NCI-H345 (cell line): ENCODE measurements at regions not wholly inside any gene's neighbourhood (a gene's known extent, or its start where the extent isn't known, plus 50 kb on each side); places are given as distances from the start of the nearest gene placed in this dataset.

Source experiments
- DNase-seq: peaks from one replicate; lab custom pipeline; 2025; lab: John Stamatoyannopoulos, UW

GRCh38 chr18:31213641-31214040 is 51.0 kb upstream of the DSC1 start:
- no peak for DNase-seq

DNA sequence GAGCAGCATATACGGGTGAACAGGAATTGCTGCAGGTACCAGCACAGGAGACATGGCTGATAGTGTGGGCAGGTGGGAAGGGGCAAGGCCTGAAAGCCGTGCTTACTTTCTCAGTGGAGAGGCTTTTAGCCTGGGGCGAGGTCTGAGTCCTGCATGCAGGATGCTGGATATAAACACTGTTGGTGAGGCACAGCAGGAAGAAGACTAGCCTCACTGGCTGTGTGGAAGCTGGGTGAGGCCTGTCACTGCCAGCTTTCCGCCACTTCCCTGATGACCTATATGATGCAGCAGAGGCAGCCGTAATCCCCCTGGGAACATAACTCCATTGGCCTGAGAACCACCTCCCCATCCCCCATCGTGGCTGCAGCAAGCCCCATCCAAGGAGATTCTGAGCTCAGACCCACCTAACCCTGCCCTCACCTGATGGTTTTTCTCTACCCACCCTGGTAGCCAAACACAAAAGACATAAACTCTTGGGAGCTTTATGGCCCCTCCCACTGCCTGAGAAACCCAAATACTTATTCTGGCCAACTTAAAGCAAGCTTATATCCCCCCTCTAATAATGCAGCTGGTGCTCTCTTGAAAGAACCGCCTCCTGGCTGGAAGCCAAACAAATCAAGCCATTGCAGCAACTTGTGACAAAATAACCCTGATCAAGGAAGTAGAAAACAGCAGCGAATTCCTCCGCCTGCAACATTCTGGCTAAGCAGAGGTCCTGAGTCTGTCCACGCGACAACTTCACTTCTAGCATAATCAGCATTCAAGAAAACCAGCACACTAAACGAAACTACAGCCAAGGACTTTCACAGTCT is 54.6 kb upstream of the DSC1 start:
- DNase-seq, result peak; percentile 42

- no peak for DNase-seq
Measured at GRCh38 chr18:31218671-31219383, 56.2 kb upstream of the DSC1 start.

DNA sequence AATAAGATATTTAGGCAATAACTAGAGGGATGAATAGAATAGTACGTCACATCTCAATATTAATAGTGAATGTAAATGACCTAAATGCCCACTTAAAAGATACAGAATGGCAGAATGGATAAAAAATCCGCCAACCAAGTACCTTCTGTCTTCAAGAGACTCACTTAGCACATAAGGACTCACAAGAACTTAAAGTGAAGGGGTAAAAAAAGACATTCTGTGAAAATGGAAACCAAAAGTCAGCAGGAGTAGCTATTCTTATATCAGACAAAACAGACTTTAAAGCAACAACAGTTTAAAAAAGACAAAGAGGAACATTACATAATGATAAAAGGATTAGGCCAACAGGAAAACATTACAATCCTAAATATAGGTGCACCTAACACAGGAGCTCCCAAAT is 56.7 kb upstream of the DSC1 start:
- DNase-seq, result no peak

DNA sequence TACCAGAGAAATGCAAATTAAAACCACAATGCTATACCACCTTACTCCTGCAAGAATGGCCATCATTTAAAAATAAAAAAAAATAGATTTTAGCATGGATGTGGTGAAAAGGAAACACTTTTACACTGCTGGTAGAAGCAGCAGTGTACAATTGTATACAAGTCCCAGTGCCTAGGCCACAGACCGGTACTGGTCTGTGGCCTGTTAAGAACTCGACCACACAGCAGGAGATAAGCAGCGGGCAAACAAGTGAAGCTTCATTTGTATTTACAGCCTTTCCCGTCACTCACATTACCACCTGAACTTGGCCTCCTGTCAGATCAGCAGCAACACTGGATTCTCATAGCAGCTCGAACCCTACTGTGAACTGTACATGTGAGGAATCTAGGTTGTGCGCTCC is 60.7 kb upstream of the DSC1 start:
- DNase-seq, result no peak

DNA sequence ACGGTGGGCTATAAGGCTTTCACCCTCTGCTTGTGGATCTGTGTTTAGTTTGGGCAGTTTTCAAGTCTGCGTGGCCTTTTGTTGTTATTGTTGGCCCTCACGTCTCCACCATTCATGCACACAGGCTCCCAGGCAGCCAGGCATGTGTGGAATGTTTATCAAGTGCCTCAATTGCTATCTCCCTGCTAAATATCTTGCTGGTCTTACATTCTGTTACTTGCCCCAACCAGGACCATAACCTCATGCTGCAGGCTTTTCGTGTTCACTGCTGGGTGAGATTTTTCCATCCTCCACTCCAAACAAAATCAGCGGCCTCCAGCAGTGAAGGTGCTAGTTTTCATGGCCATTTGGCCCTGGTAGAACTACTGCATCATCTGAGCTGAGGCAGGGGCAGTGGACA is 63.0 kb upstream of the DSC1 start:
- DNase-seq, result no peak

DNA sequence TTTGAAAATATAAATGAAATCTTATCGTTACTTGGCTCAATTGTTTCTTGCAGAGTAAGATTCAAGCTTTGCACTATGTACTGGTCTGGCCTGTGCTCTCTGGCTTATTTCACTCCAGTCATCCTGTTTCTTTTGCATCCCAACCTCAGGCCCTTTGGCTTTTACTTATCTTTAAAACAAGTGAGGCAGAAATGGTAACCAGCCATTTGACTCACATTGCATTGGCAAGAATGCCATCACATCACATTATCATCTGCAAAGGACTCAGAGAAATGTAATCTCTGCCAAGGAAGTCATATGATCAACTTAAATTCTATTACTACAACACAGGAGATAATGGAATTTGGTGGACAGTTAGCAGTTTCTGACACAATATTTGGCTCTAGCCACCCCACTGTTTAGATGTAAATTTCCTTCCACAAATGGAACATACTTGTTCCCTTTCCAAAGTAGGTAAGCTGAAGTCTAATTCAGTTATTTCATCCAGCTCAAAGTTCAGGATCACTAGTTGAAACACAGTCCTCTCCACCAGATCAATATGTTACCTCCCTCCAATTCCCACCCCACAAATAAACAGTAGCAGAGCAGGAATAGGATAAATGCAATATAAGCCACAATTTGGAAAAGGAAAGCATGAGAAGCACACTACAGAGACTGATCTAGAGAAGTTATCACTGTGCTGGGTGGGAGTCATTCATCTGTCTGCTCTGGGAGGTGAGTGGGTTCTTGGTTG is 65.0 kb upstream of the DSC1 start:
- DNase-seq, result no peak

GRCh38 chr18:31229829-31230228 is 67.2 kb upstream of the DSC1 start:
- DNase-seq, result no peak

GRCh38 chr18:31230495-31230894 is 67.8 kb upstream of the DSC1 start:
- no peak for DNase-seq

DNA sequence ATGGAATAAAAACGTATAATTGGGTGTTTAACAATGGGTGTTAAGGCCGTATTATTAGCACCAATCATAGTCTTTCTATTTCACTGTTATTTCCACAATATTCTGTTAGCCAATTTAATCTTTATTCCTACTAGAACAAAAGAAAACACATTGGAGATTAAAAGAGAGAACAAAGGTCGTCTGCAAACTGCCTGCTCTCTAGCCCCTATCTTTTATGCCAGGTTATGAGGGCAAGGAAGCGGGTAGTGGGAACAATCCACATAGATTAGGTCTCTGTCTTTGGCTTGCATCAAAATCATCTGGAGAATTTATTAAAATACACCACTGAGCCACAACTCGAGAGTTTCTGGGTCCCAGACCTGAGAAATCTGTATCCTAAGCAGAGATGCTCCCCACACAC is 69.4 kb upstream of the DSC1 start:
- no peak for DNase-seq

- DNase-seq, result no peak
Measured at GRCh38 chr18:31232775-31233424, 70.2 kb upstream of the DSC1 start.

DNA sequence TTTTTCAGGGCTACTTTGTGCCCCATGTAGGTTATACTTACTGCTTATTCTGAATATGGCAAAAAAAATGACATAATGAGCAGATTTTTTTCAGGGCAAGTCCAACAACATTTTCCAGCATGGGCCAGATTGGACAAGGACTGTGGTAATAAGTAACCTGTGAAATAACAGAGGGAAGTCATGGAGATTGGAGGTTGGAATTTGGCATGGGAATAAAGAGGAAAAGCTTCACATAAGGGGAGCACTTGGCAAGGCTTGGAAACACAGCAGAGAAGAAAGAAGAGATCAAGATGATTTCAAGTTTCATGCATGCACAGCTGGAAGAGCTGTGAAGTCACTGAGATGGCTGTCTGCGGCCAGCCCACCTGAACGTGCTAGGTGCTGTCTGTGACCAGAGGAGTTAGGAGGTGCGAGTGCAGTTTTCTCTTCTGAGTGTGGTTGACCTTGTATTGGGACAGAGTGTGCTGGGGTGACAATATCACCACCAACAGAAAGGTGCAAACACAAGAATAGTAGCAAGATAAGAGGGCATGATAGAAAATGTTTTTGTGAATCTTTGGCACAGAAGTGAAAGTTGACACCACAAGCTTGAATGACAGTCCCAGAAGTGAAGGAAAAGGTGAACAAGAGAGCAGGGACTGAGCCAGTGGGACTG is 71.1 kb upstream of the DSC1 start:
- DNase-seq, result no peak

DNA sequence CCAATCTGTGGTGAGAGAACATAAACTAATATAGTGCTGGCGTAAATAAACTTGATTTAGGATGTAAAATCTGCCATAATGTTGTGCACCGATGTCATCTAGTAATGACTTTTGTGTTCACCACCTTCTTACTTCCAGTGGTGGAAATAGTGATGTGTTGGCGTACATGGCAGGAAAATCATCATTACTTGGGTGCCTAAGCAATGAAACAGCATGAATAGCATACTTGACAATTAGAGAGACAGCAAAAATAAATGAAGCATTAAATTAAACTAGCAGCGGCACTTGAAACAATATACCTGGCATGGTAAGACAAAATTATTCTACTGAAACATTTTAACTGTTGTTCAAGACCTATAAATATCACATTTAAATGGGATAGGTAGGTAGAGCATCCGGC is 73.2 kb upstream of the DSC1 start:
- DNase-seq, result no peak

GRCh38 chr18:31237142-31237541 is 74.5 kb upstream of the DSC1 start:
- DNase-seq, result no peak

GRCh38 chr18:31241425-31241824 is 76.5 kb upstream of the DSG1 start:
- no peak for DNase-seq

GRCh38 chr18:31241900-31242409 is 76.0 kb upstream of the DSG1 start:
- DNase-seq, result peak; percentile 8

- DNase-seq, result no peak
Measured at GRCh38 chr18:31243740-31244512, 74.0 kb upstream of the DSG1 start.

DNA sequence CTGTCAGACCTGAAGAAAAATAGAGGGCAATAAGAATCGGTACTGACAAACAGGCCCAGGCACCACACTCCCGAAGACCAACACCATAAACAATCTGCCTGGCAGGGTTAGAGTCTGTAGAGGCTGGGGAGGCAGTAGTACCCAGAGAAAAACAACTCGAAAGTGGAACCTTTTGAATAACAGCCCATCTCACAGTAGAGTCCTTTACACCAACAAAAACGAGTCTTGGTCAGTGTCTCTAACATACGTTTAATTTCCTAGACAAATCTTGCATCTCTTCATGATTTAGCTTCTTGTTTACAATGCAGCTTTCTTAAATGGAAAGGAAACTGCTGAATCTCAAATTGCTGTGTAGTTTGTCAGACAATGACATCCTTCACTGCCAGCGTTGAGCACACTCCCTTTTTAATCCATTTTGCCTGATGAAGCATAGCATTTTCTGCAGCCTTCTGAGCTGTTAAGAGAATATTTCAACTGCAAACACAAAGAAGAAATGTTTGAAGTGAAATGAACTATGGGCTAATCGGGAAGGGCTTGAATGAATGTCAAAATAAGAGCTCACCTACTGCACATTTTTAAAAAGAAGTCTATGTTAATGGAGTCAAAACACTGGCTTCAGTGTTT is 73.1 kb upstream of the DSG1 start:
- DNase-seq, result no peak

DNA sequence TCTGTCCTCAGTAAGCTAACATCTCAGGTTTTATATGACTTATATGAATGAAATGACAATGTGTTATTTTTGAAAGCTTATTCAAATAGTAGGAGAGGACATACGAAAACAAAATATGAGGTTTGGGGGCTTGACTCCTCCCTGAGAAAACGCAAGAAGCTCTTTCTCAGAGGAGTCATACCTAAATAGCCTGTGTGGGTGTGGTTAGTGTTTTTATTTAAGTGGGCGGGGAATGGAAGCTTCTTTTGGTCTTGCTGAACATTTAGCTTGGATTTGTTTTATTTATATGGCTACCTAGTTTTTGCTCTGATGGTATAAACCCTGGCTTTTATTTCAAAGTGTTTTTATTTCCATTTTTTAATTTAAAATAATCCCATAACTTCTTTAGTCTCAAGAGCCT is 72.1 kb upstream of the DSG1 start:
- no peak for DNase-seq

DNA sequence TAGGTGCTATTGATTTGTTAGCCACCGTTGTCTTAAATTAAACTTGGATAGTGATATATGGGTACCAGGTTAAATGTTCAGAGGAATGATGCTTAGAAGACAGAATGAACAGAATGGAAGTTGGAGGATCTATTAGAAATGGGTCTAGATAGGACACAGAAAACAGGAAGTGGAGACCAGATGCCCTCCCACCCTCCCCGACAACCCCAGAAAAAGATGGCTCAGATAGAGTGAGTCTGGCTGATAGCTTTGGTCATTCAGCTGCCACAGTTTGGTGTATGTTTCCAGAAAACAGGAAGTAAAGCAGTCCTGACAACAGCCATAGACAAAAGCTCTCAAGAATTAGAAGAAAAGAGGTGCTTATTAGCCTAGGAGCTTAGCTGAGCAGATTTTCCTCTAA is 71.5 kb upstream of the DSG1 start:
- DNase-seq, result no peak
